T-cell (primary cell): ENCODE measurements at regions not wholly inside any gene's neighbourhood (a gene's known extent, or its start where the extent isn't known, plus 50 kb on each side); places are given as distances from the start of the nearest gene placed in this dataset.

Experiments used
- ATAC-seq, 4 experiments: fragments of 200-7000 bp in 3 of 4; fragments of 150-1000 bp in 1 of 4; cut with Tn5 transposase; replicated peaks in 1 of 4; 1 replicate in 3 of 4; 2 replicates in 1 of 4; pipeline ENCODE4 v1.10.0; 2021; ENCODE audit warnings: moderate library complexity in 3 of 4, mild to moderate bottlenecking in 2 of 4, moderate number of reproducible peaks in 1 of 4
- CTCF ChIA-PET, 2 donors: fragments of 300-600 bp; sonication (Branson Sonifier 250); formaldehyde crosslinking; loops; one replicate each; lab custom pipeline; 2022; ENCODE audit warnings: antibody characterized with exemption in 2 of 2; lab: Charles Lee
- POLR2A ChIA-PET, 2 donors: fragments of 300-600 bp; sonication (Branson Sonifier 250); formaldehyde crosslinking; loops; one replicate each; lab custom pipeline; 2022; ENCODE audit warnings: antibody characterized with exemption in 2 of 2; lab: Charles Lee
- DNase-seq, 35 experiments: peaks; one replicate each; pipeline versions ENCODE4 v3.0.0 to v3.0.0-alpha.2; 2013 to 2023
- H3K27ac ChIP-seq: one replicate; pipeline ENCODE4 v1.5.1; 2013; ENCODE audit warnings: low read length
- H3K27me3 ChIP-seq, 2 experiments: replicated peaks in 1 of 2; 1 replicate in 1 of 2; 2 replicates in 1 of 2; pipeline versions ENCODE4 v1.6.1 to v1.7.0; 2013; ENCODE audit warnings: low read length in 1 of 2, mixed read lengths in 1 of 2; ENCODE audit not compliant: control insufficient read depth in 2 of 2, insufficient read depth in 2 of 2; ENCODE audit errors: extremely low read depth in 1 of 2
- H3K36me3 ChIP-seq, 2 donors: 1 replicate in 1 of 2; 2 replicates in 1 of 2; pipeline versions ENCODE4 v1.6.1 to v1.7.0; 2013; ENCODE audit warnings: low read length in 1 of 2; ENCODE audit not compliant: control insufficient read depth in 2 of 2, insufficient read depth in 1 of 2; ENCODE audit errors: extremely low read depth in 1 of 2
- H3K4me1 ChIP-seq, 2 experiments: 1 replicate in 1 of 2; 2 replicates in 1 of 2; pipeline versions ENCODE4 v1.6.1 to v1.7.0; 2013; ENCODE audit warnings: low read length in 2 of 2, mixed read lengths in 1 of 2; ENCODE audit not compliant: insufficient read depth in 2 of 2, control insufficient read depth in 1 of 2; ENCODE audit errors: extremely low read depth in 1 of 2
- H3K4me3 ChIP-seq, 2 donors: 1 replicate in 1 of 2; 2 replicates in 1 of 2; pipeline versions ENCODE4 v1.5.1 to v1.7.0; 2013; ENCODE audit warnings: mild to moderate bottlenecking in 2 of 2, low read length in 1 of 2, moderate library complexity in 1 of 2; ENCODE audit not compliant: control insufficient read depth in 1 of 2; ENCODE audit errors: extremely low read depth in 1 of 2
- H3K9me3 ChIP-seq: 2 replicates; pipeline ENCODE4 v1.7.0; 2013
- H3K27ac Mint-ChIP-seq, 2 donors: one replicate each; pipeline ENCODE4 v1.8.0; 2020 to 2021; ENCODE audit warnings: mild to moderate bottlenecking in 2 of 2, mixed read lengths in 2 of 2
- H3K27me3 Mint-ChIP-seq, 2 donors: one replicate each; pipeline ENCODE4 v1.8.0; 2021 to 2022; ENCODE audit warnings: mixed read lengths in 2 of 2
- H3K36me3 Mint-ChIP-seq: one replicate; pipeline ENCODE4 v1.8.0; 2021; ENCODE audit warnings: mixed read lengths
- H3K4me1 Mint-ChIP-seq, 3 donors: one replicate each; pipeline ENCODE4 v1.8.0; 2020 to 2022; ENCODE audit warnings: mixed read lengths in 3 of 3, mild to moderate bottlenecking in 1 of 3
- H3K4me3 Mint-ChIP-seq, 3 donors: one replicate each; pipeline ENCODE4 v1.8.0; 2020 to 2022; ENCODE audit warnings: mild to moderate bottlenecking in 3 of 3, mixed read lengths in 3 of 3, moderate library complexity in 3 of 3
- H3K9me3 Mint-ChIP-seq, 3 donors: one replicate each; pipeline ENCODE4 v1.8.0; 2020 to 2022; ENCODE audit warnings: mixed read lengths in 3 of 3
- WGBS: methylation state at CpG from one replicate; pipeline ENCODE4 v1.1.5; 2013; ENCODE audit warnings: missing lambda C conversion rate; ENCODE audit not compliant: insufficient coverage; 5-methylcytosine and 5-hydroxymethylcytosine counted together

GRCh38 chr2:109065391-109065734 lies 63.6 kb upstream of the SH3RF3 start:
- H3K27ac ChIP-seq: no peak overlapping the region
- Mint-ChIP-seq H3K27me3 (no peaks in the 10 kb centered on the region), H3K4me1 (peaks cover 20 to 41% (median 29%) of the 10 kb centered on the region in 3 donors), H3K4me3 (no peak overlapping the region), H3K27ac (no peak overlapping the region), H3K36me3 (no peaks in the 10 kb centered on the region), H3K9me3 (no peaks in the 10 kb centered on the region)
- peaks cover 4 to 8% of the 10 kb centered on the region in 2 experiments for H3K4me1 ChIP-seq
- ChIA-PET CTCF (interaction anchor here in 1 of 2 donors (0.7 kb wide), 1 partner anchor 111 kb away, joined by 5 read pairs; no protein-coding TSS in a partner anchor), POLR2A (no interaction called here)
- ATAC-seq: no peak
- no peak for DNase-seq
- H3K27me3 ChIP-seq: peaks cover 0 to 16% of the 10 kb centered on the region in 2 experiments
- H3K4me3 ChIP-seq: no peak overlapping the region
- 92% methylated on average over 7 of the region's 7 CpGs for WGBS
- peaks cover 0 to 3% of the 10 kb centered on the region in 2 donors for H3K36me3 ChIP-seq
- no peaks in the 10 kb centered on the region for H3K9me3 ChIP-seq

GRCh38 chr2:109064660-109065390 lies 64.2 kb upstream of the SH3RF3 start:
- H3K36me3 ChIP-seq: peaks cover 0 to 3% of the 10 kb centered on the region in 2 donors
- H3K36me3 Mint-ChIP-seq: no peaks in the 10 kb centered on the region
- DNase-seq: no peak
- no peak overlapping the region for H3K4me3 Mint-ChIP-seq
- 100% methylated on average over 2 of the region's 4 CpGs for WGBS
- no peak overlapping the region for H3K27ac ChIP-seq
- H3K4me1 Mint-ChIP-seq: peaks cover 25 to 44% (median 35%) of the 10 kb centered on the region in 3 donors
- ATAC-seq: no peak
- H3K4me1 ChIP-seq: peaks cover 4 to 8% of the 10 kb centered on the region in 2 experiments
- no peaks in the 10 kb centered on the region for H3K9me3 Mint-ChIP-seq
- H3K4me3 ChIP-seq: no peak overlapping the region
- POLR2A ChIA-PET: no interaction called here
- CTCF ChIA-PET: interaction anchor here in 1 of 2 donors (0.6 kb wide), 1 partner anchor 41 kb away, joined by 5 read pairs; no protein-coding TSS in a partner anchor
- H3K27ac Mint-ChIP-seq: no peak overlapping the region
- no peaks in the 10 kb centered on the region for H3K27me3 Mint-ChIP-seq
- peaks cover 0 to 16% of the 10 kb centered on the region in 2 experiments for H3K27me3 ChIP-seq
- no peaks in the 10 kb centered on the region for H3K9me3 ChIP-seq

- Mint-ChIP-seq H3K27me3 (no peaks in the 10 kb centered on the region), H3K4me3 (peak overlapping the region in 1 of 3 donors; percentile 70), H3K4me1 (peaks cover 26 to 52% (median 48%) of the 10 kb centered on the region in 3 donors), H3K36me3 (no peaks in the 10 kb centered on the region), H3K9me3 (no peaks in the 10 kb centered on the region), H3K27ac (no peak overlapping the region)
- WGBS: 54% methylated on average over 15 of the region's 19 CpGs
- ChIA-PET CTCF (no interaction called here), POLR2A (no interaction called here)
- H3K9me3 ChIP-seq: no peaks in the 10 kb centered on the region
- H3K4me3 ChIP-seq: no peak overlapping the region
- H3K36me3 ChIP-seq: peaks cover 0 to 3% of the 10 kb centered on the region in 2 donors
- no peak overlapping the region for H3K27ac ChIP-seq
- peaks cover 0 to 16% of the 10 kb centered on the region in 2 experiments for H3K27me3 ChIP-seq
- peaks cover 4 to 8% of the 10 kb centered on the region in 2 experiments for H3K4me1 ChIP-seq
- peak; percentile 36 to 62 (median 46) for ATAC-seq
- peak in 11 of 35 experiments; percentile 6 to 36 (median 14) for DNase-seq
Observed at GRCh38 chr2:109062859-109063700, 65.9 kb upstream of the SH3RF3 start.

DNA sequence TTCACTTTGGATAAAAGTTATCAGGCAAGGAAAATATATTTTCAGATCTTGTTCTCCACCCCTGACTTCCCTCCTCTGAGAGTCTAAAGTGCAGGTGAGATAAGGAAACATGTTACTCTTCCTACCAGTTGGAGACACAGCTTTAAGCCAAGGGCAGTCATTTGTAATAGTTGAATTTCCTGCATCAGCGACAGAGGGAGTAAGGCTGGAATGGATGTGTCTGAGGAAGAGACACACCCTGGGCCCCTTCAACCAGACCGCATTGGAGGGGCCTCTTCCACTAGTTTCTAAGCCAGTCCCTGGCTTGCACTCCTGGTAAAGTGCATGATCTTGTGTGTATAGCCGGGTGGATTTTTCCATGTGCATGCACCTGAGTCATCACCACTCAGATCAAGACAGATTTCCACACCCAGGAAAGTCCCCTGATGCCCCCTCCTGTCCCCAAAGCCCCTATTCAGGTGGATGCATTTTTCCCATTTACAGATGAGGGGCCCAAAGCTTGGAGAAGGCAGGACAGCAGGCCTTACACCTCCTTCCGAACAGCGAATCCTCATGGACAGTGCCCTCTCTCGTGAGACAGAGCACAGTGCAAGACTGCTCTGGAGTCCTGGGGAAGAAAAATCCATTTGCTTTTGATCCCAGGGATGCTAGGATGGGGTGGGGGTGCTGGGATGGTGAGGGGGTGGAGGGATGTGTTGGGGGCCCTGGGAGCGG lies 66.7 kb upstream of the SH3RF3 start:
- Mint-ChIP-seq H3K27ac (peak overlapping the region in 1 of 2 donors; percentile 11), H3K4me1 (peaks cover 31 to 55% (median 52%) of the 10 kb centered on the region in 3 donors), H3K36me3 (no peaks in the 10 kb centered on the region), H3K4me3 (no peak overlapping the region), H3K9me3 (no peaks in the 10 kb centered on the region), H3K27me3 (peaks cover 0 to under 1% of the 10 kb centered on the region in 2 donors)
- DNase-seq (no peak), ATAC-seq (no peak)
- WGBS: 96% methylated on average over 5 of the region's 7 CpGs
- H3K4me1 ChIP-seq: peaks cover 5 to 13% of the 10 kb centered on the region in 2 experiments
- ChIA-PET CTCF (no interaction called here), POLR2A (interaction anchor here in 1 of 2 donors (0.6 kb wide), 1 partner anchor 429 kb away, joined by 3 read pairs; no protein-coding TSS in a partner anchor)
- H3K4me3 ChIP-seq: no peak overlapping the region
- no peak overlapping the region for H3K27ac ChIP-seq
- H3K36me3 ChIP-seq: peaks cover 0 to 3% of the 10 kb centered on the region in 2 donors
- H3K9me3 ChIP-seq: no peaks in the 10 kb centered on the region
- peaks cover 0 to 12% of the 10 kb centered on the region in 2 experiments for H3K27me3 ChIP-seq

DNA sequence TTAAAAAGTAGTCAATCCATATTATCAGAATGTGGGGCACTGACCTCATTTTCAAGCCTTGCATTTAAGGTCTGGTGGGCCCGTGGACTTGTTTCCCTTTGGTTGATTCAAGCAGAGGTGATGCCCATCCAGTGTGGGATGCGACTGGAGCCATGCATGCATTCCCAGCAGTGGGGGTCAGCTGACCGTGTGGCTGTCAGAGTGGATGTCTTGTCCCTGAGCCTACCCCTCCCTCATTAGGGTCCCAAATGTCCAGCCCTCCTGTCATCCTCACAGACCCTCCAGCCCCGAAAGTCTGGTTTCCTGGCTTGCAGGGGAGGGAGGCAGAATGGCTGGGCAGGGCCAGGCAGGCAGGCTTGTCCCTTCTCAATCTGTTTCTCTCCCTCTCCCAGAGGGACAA lies 67.3 kb upstream of the SH3RF3 start:
- Mint-ChIP-seq H3K36me3 (no peaks in the 10 kb centered on the region), H3K9me3 (no peaks in the 10 kb centered on the region), H3K4me3 (no peak overlapping the region), H3K27ac (peak overlapping the region in 1 of 2 donors; percentile 11), H3K27me3 (peaks cover 0 to 3% of the 10 kb centered on the region in 2 donors), H3K4me1 (peaks cover 35 to 61% (median 58%) of the 10 kb centered on the region in 3 donors)
- H3K27me3 ChIP-seq: peaks cover 0 to 12% of the 10 kb centered on the region in 2 experiments
- H3K4me1 ChIP-seq: peaks cover 7 to 14% of the 10 kb centered on the region in 2 experiments
- ChIA-PET POLR2A (interaction anchor here in 1 of 2 donors (0.6 kb wide), 1 partner anchor 428 kb away, joined by 3 read pairs; no protein-coding TSS in a partner anchor), CTCF (no interaction called here)
- H3K4me3 ChIP-seq: no peak overlapping the region
- peaks cover 0 to 3% of the 10 kb centered on the region in 2 donors for H3K36me3 ChIP-seq
- no peak overlapping the region for H3K27ac ChIP-seq
- 71% methylated on average over 1 of the region's 4 CpGs for WGBS
- no peak for DNase-seq
- no peaks in the 10 kb centered on the region for H3K9me3 ChIP-seq
- ATAC-seq: no peak
